Liver (tissue), 8 donors: ENCODE measurements at regions not wholly inside any gene's neighbourhood (a gene's known extent, or its start where the extent isn't known, plus 50 kb on each side); places are given as distances from the start of the nearest gene placed in this dataset.

Experiments used
- DNase-seq: peaks from one replicate; pipeline ENCODE4 v3.0.0-alpha.2; 2017; ENCODE audit warnings: low spot score
- H3K27ac ChIP-seq, 2 donors: one replicate each; pipeline ENCODE4 v1.7.0; 2013; ENCODE audit warnings: inconsistent platforms in 2 of 2, low read length in 2 of 2, control low read depth in 1 of 2, low read depth in 1 of 2, mild to moderate bottlenecking in 1 of 2
- H3K27me3 ChIP-seq, 4 donors: one replicate each; pipeline versions ENCODE4 v1.6.1 to v1.7.0; 2013; ENCODE audit warnings: low read length in 3 of 4, inconsistent platforms in 1 of 4, mild to moderate bottlenecking in 1 of 4, moderate library complexity in 1 of 4; ENCODE audit not compliant: control insufficient read depth in 4 of 4, insufficient read depth in 4 of 4
- H3K36me3 ChIP-seq, 4 donors: one replicate each; pipeline versions ENCODE4 v1.6.1 to v1.7.0; 2013; ENCODE audit warnings: low read length in 3 of 4, mild to moderate bottlenecking in 3 of 4, low read depth in 1 of 4, moderate library complexity in 1 of 4; ENCODE audit not compliant: control insufficient read depth in 4 of 4, insufficient read depth in 3 of 4
- H3K4me1 ChIP-seq, 4 donors: one replicate each; pipeline versions ENCODE4 v1.6.1 to v1.7.0; 2013; ENCODE audit warnings: low read length in 3 of 4, mild to moderate bottlenecking in 3 of 4, moderate library complexity in 1 of 4; ENCODE audit not compliant: control insufficient read depth in 4 of 4, insufficient read depth in 4 of 4
- H3K4me3 ChIP-seq, 3 donors: one replicate each; pipeline versions ENCODE4 v1.6.1 to v1.7.0; 2013; ENCODE audit warnings: low read length in 3 of 3, control low read depth in 1 of 3, low read depth in 1 of 3, mild to moderate bottlenecking in 1 of 3
- H3K9ac ChIP-seq, 2 donors: one replicate each; pipeline ENCODE4 v1.7.0; 2013; ENCODE audit warnings: low read length in 2 of 2, mild to moderate bottlenecking in 2 of 2, moderate library complexity in 2 of 2, control low read depth in 1 of 2, low read depth in 1 of 2
- H3K9me3 ChIP-seq, 4 donors: one replicate each; pipeline versions ENCODE4 v1.6.1 to v1.7.0; 2013; ENCODE audit warnings: low read length in 3 of 4; ENCODE audit not compliant: control insufficient read depth in 4 of 4
- ATF3 ChIP-seq: IDR thresholded peaks from 2 replicates; pipeline ENCODE4 v1.6.1; 2016; ENCODE audit warnings: antibody characterized with exemption
- CTCF ChIP-seq: fragments of 150-350 bp; IDR thresholded peaks from 2 replicates; pipeline ENCODE4 v1.5.1; 2017; ENCODE audit warnings: improper control_type of control experiment, low read depth, low read length; ENCODE audit not compliant: missing input control
- FOXA1 ChIP-seq: IDR thresholded peaks from 2 replicates; pipeline ENCODE4 v1.6.1; 2016; ENCODE audit warnings: antibody characterized with exemption
- FOXA2 ChIP-seq: IDR thresholded peaks from 2 replicates; pipeline ENCODE4 v1.6.1; 2016; ENCODE audit warnings: antibody characterized with exemption
- GABPA ChIP-seq, 2 donors: IDR thresholded peaks in 1 of 2; conservative IDR thresholded peaks in 1 of 2; 2 replicates each; pipeline ENCODE4 v1.6.1; 2016; ENCODE audit warnings: antibody characterized with exemption in 2 of 2, mild to moderate bottlenecking in 1 of 2, moderate library complexity in 1 of 2
- HNF4A ChIP-seq, 2 donors: conservative IDR thresholded peaks; 2 replicates each; pipeline ENCODE4 v1.6.1; 2016; ENCODE audit warnings: antibody characterized with exemption in 2 of 2, mild to moderate bottlenecking in 2 of 2
- HNF4G ChIP-seq: IDR thresholded peaks from 2 replicates; pipeline ENCODE4 v1.6.1; 2016; ENCODE audit warnings: antibody characterized with exemption
- JUND ChIP-seq, 2 donors: IDR thresholded peaks; 2 replicates each; pipeline ENCODE4 v1.6.1; 2016; ENCODE audit warnings: antibody characterized with exemption in 2 of 2
- MAX ChIP-seq: IDR thresholded peaks from 2 replicates; pipeline ENCODE4 v1.6.1; 2016; ENCODE audit warnings: antibody characterized with exemption
- NR2F2 ChIP-seq: IDR thresholded peaks from 2 replicates; pipeline ENCODE4 v1.6.1; 2016; ENCODE audit warnings: antibody characterized with exemption
- RAD21 ChIP-seq, 2 donors: IDR thresholded peaks; 2 replicates each; pipeline ENCODE4 v1.6.1; 2016; ENCODE audit warnings: antibody characterized with exemption in 2 of 2, mild to moderate bottlenecking in 2 of 2
- REST ChIP-seq: IDR thresholded peaks from 2 replicates; pipeline ENCODE4 v1.6.1; 2016; ENCODE audit warnings: antibody characterized with exemption, mild to moderate bottlenecking
- RXRA ChIP-seq, 2 donors: IDR thresholded peaks; 2 replicates each; pipeline ENCODE4 v1.6.1; 2017 to 2018; ENCODE audit warnings: antibody characterized with exemption in 2 of 2, mild to moderate bottlenecking in 1 of 2
- SP1 ChIP-seq: IDR thresholded peaks from 2 replicates; pipeline ENCODE4 v1.6.1; 2018; ENCODE audit warnings: antibody characterized with exemption, mild to moderate bottlenecking
- TAF1 ChIP-seq: conservative IDR thresholded peaks from 2 replicates; pipeline ENCODE4 v1.6.1; 2016; ENCODE audit warnings: antibody characterized with exemption, mild to moderate bottlenecking
- YY1 ChIP-seq: IDR thresholded peaks from 2 replicates; pipeline ENCODE4 v1.6.1; 2016; ENCODE audit warnings: antibody characterized with exemption, mild to moderate bottlenecking
- ZBTB33 ChIP-seq: IDR thresholded peaks from 2 replicates; pipeline ENCODE4 v1.6.1; 2016; ENCODE audit warnings: antibody characterized with exemption
- WGBS: extraction: QIAGEN DNeasy Blood & Tissue Kit; methylation state at CpG from one replicate; pipeline ENCODE4 v1.1.7; 2013; 5-methylcytosine and 5-hydroxymethylcytosine counted together
- donor health status: healthy.
- donor health status: healthy.
- donor health status: healthy.
- donor health status: healthy.
- donor health status: healthy.

- WGBS, result 98% methylated on average over 1 of the region's 1 CpG
- no peaks in the 10 kb centered on the region for H3K27me3 ChIP-seq
- no peaks in the 10 kb centered on the region for H3K9me3 ChIP-seq
- no peak overlapping the region for H3K27ac ChIP-seq
- no peak for DNase-seq
- no peaks in the 10 kb centered on the region for H3K36me3 ChIP-seq
- H3K4me1 ChIP-seq, result no peaks in the 10 kb centered on the region
- H3K4me3 ChIP-seq, result no peak overlapping the region
- no peak overlapping the region for H3K9ac ChIP-seq
- TF ChIP-seq GABPA (IDR thresholded peaks at IDR 0.05 in 1 of 2, conservative IDR thresholded peaks at IDR 0.05 in 1 of 2) (no peak), RXRA (IDR thresholded peaks at IDR 0.05) (no peak), TAF1 (no peak), HNF4G (no peak), ATF3 (no peak), CTCF (no peak), REST (no peak), YY1 (no peak), FOXA2 (no peak), HNF4A (conservative IDR thresholded peaks at IDR 0.05) (no peak), FOXA1 (no peak), JUND (IDR thresholded peaks at IDR 0.05) (no peak), NR2F2 (no peak)
These were observed 196.2 kb downstream of the PCSK1 start for GRCh38 chr5:96236831-96237230.

GRCh38 chr5:96236051-96236450, 197.0 kb downstream of the PCSK1 start:
- no peaks in the 10 kb centered on the region for H3K36me3 ChIP-seq
- 83% methylated on average over 1 of the region's 1 CpG for WGBS
- DNase-seq, result no peak
- H3K27ac ChIP-seq, result no peak overlapping the region
- no peak overlapping the region for H3K4me3 ChIP-seq
- H3K9me3 ChIP-seq, result no peaks in the 10 kb centered on the region
- H3K27me3 ChIP-seq, result no peaks in the 10 kb centered on the region
- no peaks in the 10 kb centered on the region for H3K4me1 ChIP-seq
- H3K9ac ChIP-seq, result no peak overlapping the region
- TF ChIP-seq CTCF (no peak), NR2F2 (no peak), YY1 (no peak), FOXA1 (no peak), HNF4A (conservative IDR thresholded peaks at IDR 0.05) (no peak), HNF4G (no peak), REST (no peak), TAF1 (no peak), SP1 (no peak), FOXA2 (no peak), JUND (IDR thresholded peaks at IDR 0.05) (no peak), ZBTB33 (no peak), RAD21 (IDR thresholded peaks at IDR 0.05) (no peak), MAX (no peak), RXRA (IDR thresholded peaks at IDR 0.05) (no peak), ATF3 (no peak), GABPA (IDR thresholded peaks at IDR 0.05 in 1 of 2, conservative IDR thresholded peaks at IDR 0.05 in 1 of 2) (no peak)
